OCI-LY7 (cell line): ENCODE measurements at regions not wholly inside any gene's neighbourhood (a gene's known extent, or its start where the extent isn't known, plus 50 kb on each side); places are given as distances from the start of the nearest gene placed in this dataset.

Experiments used
- BruUV-seq: library from RNA; stranded (reverse); fragments of 400-500 nt; replicated peaks from 2 replicates; lab custom pipeline; 2021; lab: Mats Ljungman, UMichigan
- CTCF ChIA-PET: fragments of 300-600 bp; sonication (Branson Sonifier 250); formaldehyde crosslinking; loops from one replicate; lab custom pipeline; 2022; ENCODE audit warnings: antibody characterized with exemption; ENCODE audit not compliant: unreplicated experiment; lab: Charles Lee
- POLR2A ChIA-PET: fragments of 300-600 bp; sonication (Branson Sonifier 250); formaldehyde crosslinking; loops from one replicate; lab custom pipeline; 2022; ENCODE audit warnings: antibody characterized with exemption; lab: Charles Lee
- DNase-seq: peaks from one replicate; pipeline ENCODE4 v3.0.0-alpha.2; 2015; ENCODE audit warnings: low spot score
- H2AFZ ChIP-seq: fragments of 200-600 bp; sonication (generic), shearing (Covaris generic); 2 replicates; pipeline ENCODE4 v1.6.1; 2014; ENCODE audit warnings: mild to moderate bottlenecking, antibody characterized with exemption, low read length, moderate library complexity
- H3K27ac ChIP-seq: fragments of 200-600 bp; sonication (generic); 2 replicates; pipeline ENCODE4 v1.5.1; 2014; ENCODE audit warnings: mixed run types, low read depth, mild to moderate bottlenecking, moderate library complexity, low read length, inconsistent platforms; ENCODE audit not compliant: poor library complexity, severe bottlenecking
- H3K36me3 ChIP-seq: fragments of 200-600 bp; sonication (generic); 2 replicates; pipeline ENCODE4 v1.6.1; 2014; ENCODE audit warnings: mild to moderate bottlenecking, antibody characterized with exemption, low read length, moderate library complexity, mixed read lengths; ENCODE audit not compliant: insufficient read depth
- H3K4me1 ChIP-seq: fragments of 200-600 bp; sonication (generic); 2 replicates; pipeline ENCODE4 v1.5.1; 2014; ENCODE audit warnings: mild to moderate bottlenecking, low read length; ENCODE audit not compliant: insufficient read depth, poor library complexity, severe bottlenecking
- H3K4me2 ChIP-seq: fragments of 200-600 bp; sonication (generic); 2 replicates; pipeline ENCODE4 v1.6.1; 2014; ENCODE audit warnings: mild to moderate bottlenecking, low read length
- H3K4me3 ChIP-seq: fragments of 200-600 bp; sonication (generic); 2 replicates; pipeline ENCODE4 v1.5.1; 2014; ENCODE audit warnings: mild to moderate bottlenecking, low read depth, low read length; ENCODE audit not compliant: poor library complexity, severe bottlenecking
- H3K79me2 ChIP-seq: fragments of 200-600 bp; sonication (generic); 2 replicates; pipeline ENCODE4 v1.6.1; 2016; ENCODE audit warnings: low read depth, mild to moderate bottlenecking, low read length, moderate library complexity, mixed read lengths; ENCODE audit not compliant: insufficient read depth
- H3K9me2 ChIP-seq: fragments of 200-600 bp; sonication (generic); 2 replicates; pipeline ENCODE4 v1.6.1; 2016; ENCODE audit warnings: mild to moderate bottlenecking, low read length, mixed read lengths; ENCODE audit not compliant: insufficient read depth
- H3K9me3 ChIP-seq: fragments of 200-600 bp; sonication (generic); 2 replicates; pipeline ENCODE4 v1.6.1; 2014; ENCODE audit warnings: mild to moderate bottlenecking, mixed run types, low read length, mixed read lengths
- H4K20me1 ChIP-seq: fragments of 200-600 bp; sonication (generic); 2 replicates; pipeline ENCODE4 v1.6.1; 2014; ENCODE audit warnings: mild to moderate bottlenecking, antibody characterized with exemption, low read length, moderate library complexity, mixed read lengths; ENCODE audit not compliant: insufficient read depth
- CTCF ChIP-seq: fragments of 200-600 bp; sonication (generic); conservative IDR thresholded peaks from 2 replicates; pipeline ENCODE4 v1.5.1; 2014; ENCODE audit warnings: mild to moderate bottlenecking, antibody characterized with exemption, low read length, moderate library complexity, mixed read lengths
- EZH2phosphoT487 ChIP-seq: fragments of 200-600 bp; sonication (generic); IDR thresholded peaks from 2 replicates; pipeline ENCODE4 v1.6.1; 2018; ENCODE audit warnings: low read depth, borderline replicate concordance, mild to moderate bottlenecking, mixed run types, antibody characterized with exemption, low read length, moderate library complexity, mixed read lengths
- intact Hi-C: fragments of 100-400 bp; cut with micrococcal nuclease; formaldehyde crosslinking; loops from one replicate; pipeline ENCODE4 v1.10.0; 2022; ENCODE audit not compliant: unreplicated experiment

- Histone ChIP-seq H3K4me1 (peaks cover 5% of the 10 kb centered on the region), H3K27ac (no peak overlapping the region), H3K4me2 (no peak overlapping the region), H3K36me3 (no peaks in the 10 kb centered on the region), H4K20me1 (no peaks in the 10 kb centered on the region), H3K4me3 (no peak overlapping the region), H3K9me3 (no peaks in the 10 kb centered on the region), H3K79me2 (no peaks in the 10 kb centered on the region), H3K9me2 (no peaks in the 10 kb centered on the region), H2AFZ (no peak overlapping the region)
- CTCF ChIA-PET: no interaction called here
- TF ChIP-seq EZH2phosphoT487: no peak
- TF ChIP-seq CTCF: no peak
- no peak for DNase-seq
- intact Hi-C loops: no loop called here
- BruUV-seq: no TSS peak
- POLR2A ChIA-PET: no interaction called here
Observed at GRCh38 chr12:41905759-41906297, 238.8 kb downstream of the GXYLT1 start.

- no peak overlapping the region for H3K27ac ChIP-seq
- no TSS peak for BruUV-seq
- H3K4me3 ChIP-seq: no peak overlapping the region
- no peaks in the 10 kb centered on the region for H3K36me3 ChIP-seq
- H3K9me3 ChIP-seq: no peaks in the 10 kb centered on the region
- intact Hi-C loops: no loop called here
- no peak for DNase-seq
- no peaks in the 10 kb centered on the region for H3K79me2 ChIP-seq
- ChIA-PET CTCF (no interaction called here), POLR2A (interaction anchor here (0.7 kb wide), 1 partner anchor 56 kb away, joined by 5 read pairs; no protein-coding TSS in a partner anchor)
- no peaks in the 10 kb centered on the region for H3K9me2 ChIP-seq
- no peak overlapping the region for H3K4me2 ChIP-seq
- peaks cover 11% of the 10 kb centered on the region for H3K4me1 ChIP-seq
- H2AFZ ChIP-seq: no peak overlapping the region
- H4K20me1 ChIP-seq: no peaks in the 10 kb centered on the region
- TF ChIP-seq EZH2phosphoT487 (no peak), CTCF (no peak)
Observed at GRCh38 chr12:41905073-41905758, 239.5 kb downstream of the GXYLT1 start.

GRCh38 chr12:41904041-41904440 lies 240.6 kb downstream of the GXYLT1 start:
- H3K9me3 ChIP-seq: no peaks in the 10 kb centered on the region; the same call in 1 of the 2 replicates
- TF ChIP-seq EZH2phosphoT487 (no peak), CTCF (no peak)
- CTCF ChIA-PET: no interaction called here
- no peaks in the 10 kb centered on the region for H3K36me3 ChIP-seq
- BruUV-seq: no TSS peak
- H3K4me3 ChIP-seq: no peak overlapping the region
- H3K9me2 ChIP-seq: no peaks in the 10 kb centered on the region
- H3K27ac ChIP-seq: no peak overlapping the region
- H4K20me1 ChIP-seq: no peaks in the 10 kb centered on the region
- peak overlapping the region; percentile 40 for H2AFZ ChIP-seq
- no peaks in the 10 kb centered on the region for H3K79me2 ChIP-seq
- DNase-seq: no peak
- POLR2A ChIA-PET: no interaction called here
- peaks cover 12% of the 10 kb centered on the region for H3K4me1 ChIP-seq
- intact Hi-C loops: no loop called here
- H3K4me2 ChIP-seq: no peak overlapping the region
